Keratinocyte (primary cell): ENCODE measurements at regions not wholly inside any gene's neighbourhood (a gene's known extent, or its start where the extent isn't known, plus 50 kb on each side); places are given as distances from the start of the nearest gene placed in this dataset.

Source experiments
- DNase-seq: peaks from one replicate; pipeline ENCODE4 v3.0.0-alpha.2; 2011; ENCODE audit warnings: low read depth, missing footprints, low spot score
- FAIRE-seq: peaks from 2 replicates; lab custom pipeline; 2011; peaks lifted over from hg19 to GRCh38; lab: Jason Lieb, UNC
- H2AFZ ChIP-seq: 2 replicates; pipeline ENCODE4 v1.6.0; 2012; ENCODE audit warnings: low read length, control low read depth, inconsistent platforms; ENCODE audit not compliant: control insufficient read depth
- H3K27ac ChIP-seq: 2 replicates; pipeline ENCODE4 v1.5.1; 2011; ENCODE audit warnings: low read length; ENCODE audit not compliant: control insufficient read depth, insufficient read depth
- H3K27me3 ChIP-seq: 3 replicates; pipeline ENCODE4 v1.6.0; 2011; ENCODE audit warnings: low read length; ENCODE audit not compliant: control insufficient read depth, insufficient read depth; ENCODE audit errors: extremely low read depth
- H3K36me3 ChIP-seq, 2 experiments: 2 replicates in 1 of 2; 3 replicates in 1 of 2; pipeline ENCODE4 v1.5.1; 2011; ENCODE audit warnings: low read length in 2 of 2, mild to moderate bottlenecking in 1 of 2; ENCODE audit not compliant: control insufficient read depth in 2 of 2, insufficient read depth in 2 of 2; ENCODE audit errors: extremely low read depth in 1 of 2
- H3K4me1 ChIP-seq: 3 replicates; pipeline ENCODE4 v1.5.1; 2011; ENCODE audit warnings: low read length; ENCODE audit not compliant: control insufficient read depth, insufficient read depth; ENCODE audit errors: extremely low read depth
- H3K4me2 ChIP-seq: 3 replicates; pipeline ENCODE4 v1.6.0; 2011; ENCODE audit warnings: low read depth, low read length; ENCODE audit not compliant: control insufficient read depth, insufficient read depth; ENCODE audit errors: extremely low read depth
- H3K4me3 ChIP-seq, 3 experiments: fragments of 200-600 bp in 1 of 3; sonication (generic) in 1 of 3; 2 replicates in 2 of 3; 3 replicates in 1 of 3; pipeline ENCODE4 v1.5.1; 2011 to 2016; ENCODE audit warnings: low read length in 3 of 3, mild to moderate bottlenecking in 3 of 3, control low read depth in 2 of 3, inconsistent platforms in 1 of 3, low read depth in 1 of 3, mixed read lengths in 1 of 3, mixed run types in 1 of 3, moderate library complexity in 1 of 3; ENCODE audit not compliant: control insufficient read depth in 2 of 3, insufficient read depth in 2 of 3; ENCODE audit errors: extremely low read depth in 1 of 3
- H3K79me2 ChIP-seq: 2 replicates; pipeline ENCODE4 v1.6.0; 2012; ENCODE audit warnings: low read length; ENCODE audit not compliant: control insufficient read depth, insufficient read depth
- H3K9ac ChIP-seq: 3 replicates; pipeline ENCODE4 v1.6.0; 2011; ENCODE audit warnings: low read length; ENCODE audit not compliant: control insufficient read depth, insufficient read depth; ENCODE audit errors: extremely low read depth
- H3K9me1 ChIP-seq: 3 replicates; pipeline ENCODE4 v1.6.0; 2011; ENCODE audit warnings: low read length; ENCODE audit not compliant: control insufficient read depth, insufficient read depth; ENCODE audit errors: extremely low read depth
- H3K9me3 ChIP-seq: 2 replicates; pipeline ENCODE4 v1.5.1; 2012; ENCODE audit warnings: low read depth, low read length; ENCODE audit not compliant: control insufficient read depth
- H4K20me1 ChIP-seq: 3 replicates; pipeline ENCODE4 v1.6.0; 2011; ENCODE audit warnings: low read length; ENCODE audit not compliant: control insufficient read depth, insufficient read depth; ENCODE audit errors: extremely low read depth
- EZH2 ChIP-seq: IDR thresholded peaks from one replicate; pipeline ENCODE4 v1.6.1; 2012; ENCODE audit warnings: inconsistent platforms, mild to moderate bottlenecking, low read length, moderate library complexity
- dilution Hi-C: fragments of 300-500 bp; cut with MboI; formaldehyde crosslinking; loops from one replicate; pipeline ENCODE4 v1.7.0; 2020; ENCODE audit warnings: low sequenced_read_pairs; ENCODE audit not compliant: extremely low pct_ligation_motif_present
- TF ChIP-seq, protein P1 (sequence below), 3 experiments: IDR thresholded peaks in 1 of 3; conservative IDR thresholded peaks in 1 of 3; optimal IDR thresholded peaks in 1 of 3; 2 replicates in 2 of 3; 3 replicates in 1 of 3; pipeline versions ENCODE3 to v1.5.1; 2011; ENCODE audit warnings: low read length in 3 of 3, mild to moderate bottlenecking in 3 of 3, moderate library complexity in 2 of 3, control low read depth in 1 of 3, inconsistent platforms in 1 of 3; ENCODE audit not compliant: insufficient read depth in 2 of 3; ENCODE audit errors: extremely low read depth in 1 of 3

DNA sequence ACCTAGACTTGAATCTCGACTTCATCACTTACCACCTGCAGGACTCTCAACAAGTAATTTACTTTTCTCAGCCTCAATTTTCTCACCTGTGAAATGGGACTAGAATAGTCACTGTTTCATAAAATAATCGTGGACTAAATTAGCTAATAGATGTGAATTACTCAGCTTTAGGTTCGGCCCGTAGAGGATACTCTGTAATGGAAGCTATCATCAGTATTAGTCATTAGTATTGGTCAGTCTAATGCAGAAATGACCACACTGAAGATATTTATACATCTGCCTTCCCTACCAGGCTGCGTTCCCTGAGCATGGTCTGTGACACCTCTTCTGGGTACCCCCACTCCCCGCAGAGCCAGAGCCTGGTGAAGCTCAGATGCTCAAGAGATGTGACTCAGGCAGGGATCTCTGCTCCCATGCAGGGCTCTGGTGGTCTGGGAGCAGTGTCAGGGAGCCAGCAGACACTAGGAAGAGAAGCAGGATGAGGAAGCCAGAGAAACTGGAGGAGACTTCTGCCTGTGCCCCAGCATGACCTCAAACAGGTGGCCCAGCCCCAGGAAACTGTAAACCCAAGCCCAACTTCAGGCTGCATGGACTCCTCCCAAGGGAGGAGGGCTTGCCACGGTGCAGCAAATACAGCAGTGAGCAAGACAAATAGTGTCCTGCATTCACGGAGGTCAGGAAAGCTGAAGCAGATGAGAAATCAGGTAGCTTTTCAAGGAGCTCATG, 88.0 kb upstream of the E2F8 start:
- Histone ChIP-seq H3K27me3 (peaks cover 5% of the 10 kb centered on the region), H3K36me3 (no peaks in the 10 kb centered on the region)
- dilution Hi-C loops = no loop called here

DNA sequence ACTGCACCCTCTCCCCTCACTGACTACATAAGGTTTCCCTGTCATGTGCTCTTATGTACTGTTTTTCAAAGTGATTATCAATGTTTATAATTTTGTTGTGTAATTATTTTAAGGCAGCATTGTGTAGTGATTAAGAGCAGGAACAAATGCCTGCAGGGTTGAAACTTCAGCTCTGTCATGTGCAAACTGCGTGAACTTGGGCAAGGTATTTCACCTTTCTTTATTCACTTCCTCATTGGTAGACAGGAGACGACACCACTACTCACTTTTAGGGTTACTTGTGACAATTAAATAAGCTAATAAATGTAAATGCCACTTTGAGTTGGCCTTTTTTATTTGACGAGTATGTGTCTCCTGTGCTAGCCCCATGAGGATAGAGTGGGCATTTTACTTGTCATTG, 86.5 kb upstream of the E2F8 start:
- Histone ChIP-seq H4K20me1 (no peaks in the 10 kb centered on the region), H3K4me2 (no peak overlapping the region), H3K9me1 (no peaks in the 10 kb centered on the region), H2AFZ (no peak overlapping the region), H3K4me1 (peaks cover 5% of the 10 kb centered on the region), H3K9me3 (no peaks in the 10 kb centered on the region), H3K27me3 (peaks cover 3% of the 10 kb centered on the region), H3K36me3 (no peaks in the 10 kb centered on the region), H3K79me2 (no peaks in the 10 kb centered on the region), H3K9ac (no peak overlapping the region), H3K4me3 (no peak overlapping the region), H3K27ac (no peak overlapping the region)
- FAIRE-seq (no peak), DNase-seq (no peak)
- no peak for TF ChIP-seq EZH2
- TF ChIP-seq, protein P1, sequence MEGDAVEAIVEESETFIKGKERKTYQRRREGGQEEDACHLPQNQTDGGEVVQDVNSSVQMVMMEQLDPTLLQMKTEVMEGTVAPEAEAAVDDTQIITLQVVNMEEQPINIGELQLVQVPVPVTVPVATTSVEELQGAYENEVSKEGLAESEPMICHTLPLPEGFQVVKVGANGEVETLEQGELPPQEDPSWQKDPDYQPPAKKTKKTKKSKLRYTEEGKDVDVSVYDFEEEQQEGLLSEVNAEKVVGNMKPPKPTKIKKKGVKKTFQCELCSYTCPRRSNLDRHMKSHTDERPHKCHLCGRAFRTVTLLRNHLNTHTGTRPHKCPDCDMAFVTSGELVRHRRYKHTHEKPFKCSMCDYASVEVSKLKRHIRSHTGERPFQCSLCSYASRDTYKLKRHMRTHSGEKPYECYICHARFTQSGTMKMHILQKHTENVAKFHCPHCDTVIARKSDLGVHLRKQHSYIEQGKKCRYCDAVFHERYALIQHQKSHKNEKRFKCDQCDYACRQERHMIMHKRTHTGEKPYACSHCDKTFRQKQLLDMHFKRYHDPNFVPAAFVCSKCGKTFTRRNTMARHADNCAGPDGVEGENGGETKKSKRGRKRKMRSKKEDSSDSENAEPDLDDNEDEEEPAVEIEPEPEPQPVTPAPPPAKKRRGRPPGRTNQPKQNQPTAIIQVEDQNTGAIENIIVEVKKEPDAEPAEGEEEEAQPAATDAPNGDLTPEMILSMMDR (optimal IDR thresholded peaks at IDR 0.05 in 1 of 3, IDR thresholded peaks at IDR 0.05 in 1 of 3, conservative IDR thresholded peaks at IDR 0.05 in 1 of 3; ENCODE audit: extremely low read depth in 1 of 3, insufficient read depth in 2 of 3, low read length in 3 of 3) = no peak
- dilution Hi-C loops = no loop called here

More for the DNA sequence above, 88.0 kb upstream of the E2F8 start:
- no peak overlapping the region for H3K4me3 ChIP-seq
- no peak overlapping the region for H3K27ac ChIP-seq
- no peak overlapping the region for H3K9ac ChIP-seq
- no peak overlapping the region for H3K4me2 ChIP-seq
- H2AFZ ChIP-seq = no peak overlapping the region
- H3K9me3 ChIP-seq = no peaks in the 10 kb centered on the region
- TF ChIP-seq, protein P1 (optimal IDR thresholded peaks at IDR 0.05 in 1 of 3, IDR thresholded peaks at IDR 0.05 in 1 of 3, conservative IDR thresholded peaks at IDR 0.05 in 1 of 3; ENCODE audit: extremely low read depth in 1 of 3, insufficient read depth in 2 of 3, low read length in 3 of 3) = no peak
- TF ChIP-seq EZH2 = no peak
- H3K4me1 ChIP-seq = peaks cover 5% of the 10 kb centered on the region
- FAIRE-seq = no peak
- H3K79me2 ChIP-seq = no peaks in the 10 kb centered on the region
- no peaks in the 10 kb centered on the region for H3K9me1 ChIP-seq
- H4K20me1 ChIP-seq = no peaks in the 10 kb centered on the region
- DNase-seq = no peak
